ENCODE measurements at regions not wholly inside any gene's neighbourhood (a gene's known extent, or its start where the extent isn't known, plus 50 kb on each side); places are given as distances from the start of the nearest gene placed in this dataset.

DNA sequence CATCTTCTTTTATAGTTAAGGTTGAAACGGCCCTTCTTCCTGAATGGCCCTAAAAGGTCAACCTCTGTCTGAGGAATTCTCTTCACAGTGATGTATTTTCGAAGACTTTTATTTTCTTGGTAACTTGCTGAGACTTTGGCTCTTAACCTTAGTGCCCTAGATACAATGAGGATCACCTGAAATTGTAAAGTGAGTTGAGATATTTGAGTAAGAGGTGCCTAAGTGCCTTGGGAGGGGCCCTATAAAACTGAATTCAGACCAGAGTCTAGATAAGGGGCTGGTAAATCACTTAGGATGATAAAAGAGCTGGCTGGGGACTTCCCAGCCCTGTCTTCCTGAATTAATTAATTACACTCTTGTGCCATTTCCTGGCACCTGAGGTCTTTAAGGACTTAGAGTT lies 505.6 kb upstream of the KIRREL3 start:
- TF ChIP-seq, protein P1, sequence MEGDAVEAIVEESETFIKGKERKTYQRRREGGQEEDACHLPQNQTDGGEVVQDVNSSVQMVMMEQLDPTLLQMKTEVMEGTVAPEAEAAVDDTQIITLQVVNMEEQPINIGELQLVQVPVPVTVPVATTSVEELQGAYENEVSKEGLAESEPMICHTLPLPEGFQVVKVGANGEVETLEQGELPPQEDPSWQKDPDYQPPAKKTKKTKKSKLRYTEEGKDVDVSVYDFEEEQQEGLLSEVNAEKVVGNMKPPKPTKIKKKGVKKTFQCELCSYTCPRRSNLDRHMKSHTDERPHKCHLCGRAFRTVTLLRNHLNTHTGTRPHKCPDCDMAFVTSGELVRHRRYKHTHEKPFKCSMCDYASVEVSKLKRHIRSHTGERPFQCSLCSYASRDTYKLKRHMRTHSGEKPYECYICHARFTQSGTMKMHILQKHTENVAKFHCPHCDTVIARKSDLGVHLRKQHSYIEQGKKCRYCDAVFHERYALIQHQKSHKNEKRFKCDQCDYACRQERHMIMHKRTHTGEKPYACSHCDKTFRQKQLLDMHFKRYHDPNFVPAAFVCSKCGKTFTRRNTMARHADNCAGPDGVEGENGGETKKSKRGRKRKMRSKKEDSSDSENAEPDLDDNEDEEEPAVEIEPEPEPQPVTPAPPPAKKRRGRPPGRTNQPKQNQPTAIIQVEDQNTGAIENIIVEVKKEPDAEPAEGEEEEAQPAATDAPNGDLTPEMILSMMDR (IDR thresholded peaks at IDR 0.05), result no peak
- TF ChIP-seq POLR2AphosphoS5 (IDR thresholded peaks at IDR 0.05), result no peak

All from prostate gland (tissue), 2 donors.